ENCODE measurements at regions not wholly inside any gene's neighbourhood (a gene's known extent, or its start where the extent isn't known, plus 50 kb on each side); places are given as distances from the start of the nearest gene placed in this dataset.
"Not testable (repeated sequence)": the region's sequence is repeated elsewhere in the genome, so short reads cannot be mapped to it uniquely, and the experiment has no call there.

GRCh38 chr1:206366131-206366530 is 104.1 kb upstream of the IKBKE start:
- DNase-seq, result not testable (repeated sequence)

DNA sequence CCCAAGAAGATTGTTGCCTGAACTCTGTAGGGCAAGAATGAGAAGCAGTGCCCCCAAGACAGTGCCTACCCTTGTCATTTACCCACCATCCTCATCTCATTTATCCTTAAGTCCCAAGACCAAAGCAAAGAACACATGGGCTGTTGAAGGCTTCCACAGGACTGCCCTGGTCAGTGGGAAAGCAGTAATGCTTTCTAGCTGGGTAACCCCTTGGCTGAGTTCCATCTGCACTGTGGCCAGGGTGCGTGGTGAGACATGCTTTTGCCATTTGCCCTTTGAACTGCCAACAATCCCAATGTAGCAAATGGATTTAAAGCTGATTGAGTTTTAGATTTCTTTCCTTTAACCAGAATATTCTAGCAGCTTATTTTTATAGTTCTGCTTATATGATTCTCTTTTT is 103.5 kb upstream of the IKBKE start:
- not testable (repeated sequence) for DNase-seq

DNA sequence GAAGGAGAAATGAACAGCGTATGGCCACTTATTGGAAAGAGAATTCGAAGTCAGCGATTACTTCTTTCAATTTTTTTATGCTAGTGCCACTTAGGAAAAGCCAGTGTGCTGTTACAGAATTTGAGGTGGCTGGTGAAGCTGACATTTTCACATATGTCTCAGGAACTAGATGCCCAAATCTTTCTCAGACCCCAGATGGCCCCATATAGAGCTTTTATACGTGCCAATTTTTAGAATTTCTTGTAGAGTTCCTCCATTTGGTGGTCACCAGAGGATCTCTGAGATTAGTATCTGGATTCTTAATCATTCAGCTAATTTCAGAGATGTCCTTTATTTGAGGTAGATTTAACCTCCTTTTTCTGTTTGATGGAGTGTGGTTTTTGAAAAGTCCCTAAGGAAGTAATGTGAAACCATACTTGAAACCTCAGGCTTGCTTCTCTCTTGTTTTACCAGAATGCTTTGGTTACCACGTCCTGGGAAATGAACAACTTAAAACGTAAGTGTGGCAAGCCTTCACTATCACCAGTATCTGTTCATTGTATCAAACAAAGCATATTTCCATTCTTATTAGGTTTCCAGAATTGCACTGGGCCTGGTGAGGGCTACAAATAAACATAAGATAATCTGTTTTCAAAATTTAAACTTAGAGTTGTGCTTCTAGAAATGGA is 102.2 kb upstream of the IKBKE start:
- DNase-seq, result not testable (repeated sequence)

DNA sequence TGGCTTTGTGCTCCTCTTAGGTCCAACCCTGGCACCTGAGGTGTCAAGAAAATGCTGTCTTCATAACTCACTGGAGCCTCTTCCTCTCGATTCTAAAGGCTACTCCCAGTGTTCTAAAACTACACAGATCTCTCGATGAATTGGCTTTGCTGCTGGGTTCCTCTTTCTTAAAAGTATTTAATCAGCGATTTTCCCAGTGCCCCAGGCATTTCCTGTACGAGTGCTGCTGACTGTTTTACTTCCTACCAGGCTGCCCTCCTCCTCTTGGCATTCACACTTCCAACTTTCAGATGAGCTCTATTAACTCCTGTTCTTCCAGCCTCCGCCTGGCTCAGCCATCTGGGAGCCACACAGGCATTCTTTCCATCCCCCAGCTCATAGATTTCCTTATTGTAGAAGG is 95.6 kb upstream of the IKBKE start:
- not testable (repeated sequence) for DNase-seq

DNA sequence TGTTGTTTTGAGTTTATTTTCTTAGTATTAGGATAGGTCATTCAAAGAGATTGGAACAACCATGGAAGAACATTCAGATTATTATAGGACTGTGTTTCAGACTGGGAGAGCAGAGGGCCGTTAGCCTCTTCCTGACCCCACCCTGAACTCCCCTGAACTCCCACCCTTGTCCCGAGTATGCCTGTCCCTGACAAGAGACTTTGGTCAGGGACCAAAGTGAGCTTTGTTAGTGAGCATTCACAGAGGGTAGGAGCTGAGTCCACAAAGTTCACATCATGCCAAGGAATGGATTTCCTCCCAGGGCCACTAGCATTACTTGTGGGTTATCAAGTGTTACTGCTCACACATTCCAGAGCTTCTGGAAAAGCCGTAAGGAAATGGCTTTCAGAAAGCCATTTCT is 94.7 kb upstream of the IKBKE start:
- not testable (repeated sequence) for DNase-seq

DNA sequence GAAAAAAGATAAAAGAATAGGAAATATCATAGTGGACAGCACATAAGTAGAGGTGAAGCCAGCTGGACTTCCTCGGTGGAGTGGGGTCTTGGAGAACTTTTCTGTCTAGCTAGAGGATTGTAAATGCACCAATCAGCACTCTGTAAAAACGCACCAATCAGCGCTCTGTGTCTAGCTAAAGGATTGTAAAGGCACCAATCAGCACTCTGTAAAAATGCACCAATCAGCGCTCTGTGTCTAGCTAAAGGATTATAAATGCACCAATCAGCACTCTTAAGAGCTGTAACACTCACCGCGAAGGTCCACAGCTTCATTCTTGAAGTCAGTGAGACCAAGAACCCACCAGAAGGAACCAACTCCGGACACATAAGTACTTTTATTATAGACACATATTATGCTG is 91.8 kb upstream of the IKBKE start:
- DNase-seq, result not testable (repeated sequence)

DNA sequence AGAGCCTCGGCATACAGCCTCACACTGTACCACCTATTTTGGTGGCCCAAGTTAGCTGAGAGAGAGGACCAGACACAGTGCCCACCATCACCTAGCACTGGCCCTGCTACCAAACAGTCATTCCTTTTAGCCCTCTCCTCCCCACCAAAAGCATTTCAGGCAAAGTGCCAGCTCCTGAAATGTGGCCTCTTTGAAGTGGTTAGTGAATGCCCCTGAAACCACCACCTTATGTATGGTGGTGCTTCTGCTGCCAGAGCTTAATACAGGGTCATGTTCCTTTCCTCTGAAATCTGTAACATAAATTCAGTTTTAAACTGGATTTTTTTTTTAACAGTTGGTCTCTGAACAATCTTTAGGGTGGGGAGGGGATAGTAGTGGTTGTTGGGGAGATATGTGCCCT is 91.0 kb upstream of the IKBKE start:
- not testable (repeated sequence) for DNase-seq

DNA sequence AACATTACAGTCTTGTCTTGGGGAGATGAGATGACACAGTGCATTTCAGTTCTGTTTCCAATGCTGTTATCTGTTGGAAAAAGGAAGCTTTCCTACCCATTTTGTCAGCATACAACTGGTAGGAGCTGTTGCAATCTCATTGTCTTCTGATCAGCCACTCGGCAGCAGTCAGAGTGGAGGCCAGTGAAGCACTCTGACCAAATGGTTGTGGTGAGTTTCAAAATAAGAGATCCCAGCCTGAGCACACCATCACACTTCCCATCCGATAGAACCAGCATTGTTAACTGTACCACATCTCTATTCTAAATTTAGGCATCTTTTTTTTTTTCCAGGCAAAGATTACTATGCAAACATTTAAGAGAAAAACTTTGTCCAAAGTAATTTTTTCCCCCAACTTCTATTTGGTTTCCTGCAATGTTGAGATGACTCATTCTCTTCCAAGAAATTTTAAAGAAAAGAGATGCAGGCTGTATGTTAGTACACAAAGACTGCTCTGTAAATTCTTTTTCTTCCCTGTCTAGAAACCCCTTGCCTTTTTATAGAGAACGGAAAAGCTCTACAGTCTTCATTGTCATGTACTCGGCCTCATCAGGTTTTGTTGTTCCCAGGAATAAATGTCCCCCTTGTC is 90.0 kb upstream of the IKBKE start:
- DNase-seq, result not testable (repeated sequence)

DNA sequence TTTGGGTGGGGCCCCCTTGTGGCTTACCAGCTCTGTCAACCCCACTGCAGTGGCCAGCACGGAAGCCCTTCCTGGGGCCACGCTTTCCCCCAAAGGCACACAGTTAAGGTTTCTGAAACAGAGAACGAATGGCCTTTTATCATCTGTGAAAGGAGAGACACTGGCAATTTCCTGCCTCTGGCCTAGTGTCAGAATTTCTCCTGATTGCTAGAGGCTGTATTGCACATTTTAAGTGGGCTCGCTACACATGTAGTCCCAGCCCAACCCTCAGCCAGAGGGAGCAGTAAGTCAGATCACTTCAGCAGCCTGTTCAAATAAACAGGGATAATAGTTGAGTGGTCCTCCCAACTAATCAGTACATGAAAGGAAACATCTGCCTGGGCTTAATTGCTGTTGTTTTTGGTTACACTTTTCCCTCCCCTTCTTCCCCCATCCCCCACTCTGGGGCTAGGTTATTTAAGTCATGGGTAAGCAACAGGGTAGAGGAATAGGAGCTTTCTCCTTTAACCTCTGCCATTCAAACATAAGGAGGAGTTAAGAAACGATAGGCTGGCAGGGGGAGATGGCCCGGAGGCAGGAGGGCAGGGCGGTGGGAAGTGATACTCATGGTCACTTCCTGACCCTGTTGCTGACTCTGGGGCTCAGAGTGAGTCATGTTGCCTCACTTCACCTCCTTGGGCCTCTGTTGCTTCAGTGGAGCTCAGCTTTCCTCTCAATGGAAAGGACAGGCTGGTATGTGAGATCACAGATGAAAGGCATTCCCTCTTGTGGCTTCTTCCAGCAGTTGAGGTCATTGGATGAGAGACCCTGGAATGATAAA is 89.3 kb upstream of the IKBKE start:
- not testable (repeated sequence) for DNase-seq

DNA sequence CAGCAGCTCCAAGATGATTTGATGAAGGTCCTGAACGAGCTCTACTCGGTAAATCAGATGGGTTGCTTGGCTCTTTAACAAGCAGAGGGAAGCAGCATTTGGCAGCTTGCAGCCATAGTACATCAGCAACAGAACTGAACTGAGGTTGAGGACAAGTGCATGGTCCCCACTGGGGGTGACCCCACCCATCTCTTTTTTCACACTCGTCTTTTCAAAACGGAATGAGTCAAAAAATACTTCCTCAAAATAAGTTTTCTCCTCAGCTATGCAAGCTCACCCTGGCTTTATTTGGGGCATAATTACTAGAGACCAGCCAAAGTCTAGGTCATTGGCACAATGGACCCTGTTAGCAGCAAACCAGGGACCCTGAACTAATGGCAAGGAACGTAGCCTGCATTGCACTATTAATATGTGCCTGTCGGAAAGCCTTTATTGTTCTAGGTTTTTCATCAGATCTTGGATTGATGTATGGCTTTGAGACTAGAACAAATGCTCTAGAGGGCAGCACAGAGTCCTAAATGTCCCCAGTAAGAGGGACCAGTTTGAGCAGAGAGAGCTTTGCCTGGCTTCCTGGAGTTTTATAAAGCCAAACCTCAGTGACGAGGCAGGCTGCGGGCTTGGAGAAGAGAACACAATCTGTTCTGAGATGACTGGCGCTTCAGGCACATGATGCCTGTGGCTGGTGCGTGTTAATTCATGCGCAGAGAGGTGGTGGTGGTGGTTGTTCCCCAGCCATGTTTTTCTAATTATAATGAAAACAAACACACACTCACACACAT is 86.1 kb upstream of the IKBKE start:
- DNase-seq, result peak; percentile 17

GRCh38 chr1:206384891-206385290 is 85.4 kb upstream of the IKBKE start:
- DNase-seq, result not testable (repeated sequence)

- not testable (repeated sequence) for DNase-seq
Observed at GRCh38 chr1:206387631-206388030, 82.6 kb upstream of the IKBKE start.

DNA sequence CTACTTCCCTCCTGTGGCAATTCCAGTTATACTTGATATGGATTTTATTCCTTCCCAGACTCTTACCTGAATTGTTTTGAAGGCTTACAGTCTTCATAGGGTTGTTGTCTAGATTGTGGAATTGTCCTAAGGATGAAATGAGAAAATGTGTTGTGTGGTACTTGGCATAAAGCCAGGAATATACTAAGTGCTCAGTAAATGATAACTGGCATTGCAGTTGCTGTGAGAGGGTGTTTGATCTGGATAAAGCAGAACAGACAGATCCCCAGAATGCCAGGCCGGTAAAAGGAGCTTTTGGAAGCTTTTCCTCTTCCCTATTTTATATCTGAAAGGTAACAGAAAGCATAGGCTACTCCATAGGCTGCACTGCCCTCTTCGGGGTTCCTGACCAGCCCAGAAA is 78.4 kb upstream of the IKBKE start:
- DNase-seq, result not testable (repeated sequence)

DNA sequence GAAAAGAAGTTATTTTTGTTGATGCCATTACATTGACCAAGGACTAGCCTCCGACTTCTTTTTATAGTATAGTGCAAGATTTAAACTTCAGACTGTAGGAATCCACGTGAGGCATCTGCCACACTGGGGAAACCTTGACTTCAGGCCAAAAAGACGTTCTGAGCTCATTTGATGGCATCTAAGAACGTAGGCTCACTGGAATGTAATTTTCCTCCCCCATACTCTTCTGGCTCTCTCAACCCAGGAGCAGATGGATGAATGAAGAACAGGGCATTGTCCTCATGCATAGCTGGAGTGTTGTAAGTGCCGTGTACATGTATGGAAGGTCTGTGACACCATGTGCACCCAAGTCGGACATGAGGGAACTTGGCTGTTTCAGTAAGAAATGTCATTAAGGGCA is 72.8 kb upstream of the IKBKE start:
- not testable (repeated sequence) for DNase-seq

- not testable (repeated sequence) for DNase-seq
Observed at GRCh38 chr1:206398261-206398660, 72.0 kb upstream of the IKBKE start.

DNA sequence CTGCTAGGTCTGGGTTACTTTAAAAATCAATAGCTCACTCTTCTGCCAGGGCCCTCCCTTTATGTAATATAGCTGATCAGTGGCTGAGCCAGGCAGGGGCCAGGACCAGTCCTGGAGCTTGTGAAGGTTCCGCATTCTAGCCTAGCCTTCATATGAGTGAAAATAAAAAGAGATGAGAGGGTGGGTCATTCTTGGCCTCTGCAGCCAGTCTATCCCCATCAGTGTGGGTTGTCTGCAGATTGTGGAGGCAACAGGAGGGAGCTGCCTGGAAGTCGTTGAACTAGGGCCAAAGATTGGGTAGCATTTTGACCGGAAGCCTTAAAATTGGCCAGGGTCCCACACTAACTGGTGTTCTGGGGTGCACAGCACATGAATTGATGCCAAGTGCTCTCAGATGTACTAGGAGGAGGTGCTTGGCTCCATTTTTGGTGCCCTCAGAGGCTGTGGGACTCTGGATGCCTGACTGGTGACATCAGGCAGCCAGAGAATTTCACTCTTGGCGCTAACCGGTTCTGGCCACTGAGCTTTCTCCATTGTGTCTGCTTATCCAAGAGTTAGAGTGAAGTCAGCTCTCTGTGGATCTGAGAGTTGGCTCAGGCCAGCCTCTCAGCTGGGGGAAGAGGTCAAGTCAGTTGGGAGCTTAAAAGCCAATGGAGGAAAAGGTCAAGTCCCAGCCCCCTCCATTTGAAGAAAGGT is 66.5 kb upstream of the IKBKE start:
- not testable (repeated sequence) for DNase-seq

DNA sequence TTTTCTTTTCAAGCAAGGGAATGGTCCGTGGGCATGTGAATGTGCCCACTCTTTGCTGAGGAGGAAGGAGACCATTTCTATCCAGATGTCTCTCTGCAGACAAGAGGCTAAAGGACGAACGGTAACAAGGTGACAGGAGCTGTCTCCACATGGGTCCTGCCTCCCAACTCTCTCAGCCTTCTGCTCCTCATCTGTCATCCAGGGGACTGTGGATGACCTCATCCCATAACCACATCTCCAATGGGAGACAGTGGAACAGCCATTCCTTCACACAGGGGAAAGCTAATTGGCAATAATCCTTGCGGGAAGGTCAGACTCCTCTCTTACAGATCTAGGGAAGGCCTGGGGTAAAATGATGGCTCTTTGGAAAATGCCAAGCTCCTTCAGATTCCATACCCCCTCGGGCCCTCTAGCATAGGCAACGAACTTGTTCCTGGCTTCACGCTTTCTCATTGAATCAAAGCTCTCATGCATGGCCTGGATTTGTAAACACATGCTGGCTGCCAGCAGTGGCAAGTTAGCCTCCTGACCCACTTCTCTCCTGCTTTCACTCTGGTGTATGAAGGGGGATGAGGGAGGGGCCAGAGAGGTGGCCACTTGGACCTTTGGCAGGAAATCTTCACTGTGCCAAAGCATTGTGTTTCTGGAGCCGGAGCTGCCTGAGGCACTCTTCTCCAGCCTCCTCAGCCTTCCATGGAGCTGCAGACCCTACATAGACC is 65.8 kb upstream of the IKBKE start:
- not testable (repeated sequence) for DNase-seq

DNA sequence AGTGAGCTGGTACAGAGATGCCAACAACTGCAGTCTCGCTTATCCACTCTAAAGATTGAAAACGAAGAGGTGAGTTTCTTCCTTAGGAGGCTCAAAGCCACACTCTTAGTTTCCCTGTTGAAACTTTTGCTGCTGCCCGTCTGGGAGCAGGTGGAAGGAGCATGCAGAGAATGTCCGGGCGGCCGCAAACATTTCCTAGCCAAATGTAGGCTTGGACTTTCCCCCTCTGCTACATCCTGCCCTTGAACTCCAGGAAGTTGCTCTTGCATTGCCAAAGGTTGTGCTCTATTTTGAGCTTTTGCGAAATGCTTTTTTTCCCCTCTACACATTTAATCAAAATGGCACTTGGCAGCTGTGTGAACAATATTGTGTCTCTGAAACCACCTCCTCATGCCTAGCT is 65.0 kb upstream of the IKBKE start:
- DNase-seq, result not testable (repeated sequence)

- not testable (repeated sequence) for DNase-seq
Observed at GRCh38 chr1:206408371-206409288, 61.6 kb upstream of the IKBKE start.

DNA sequence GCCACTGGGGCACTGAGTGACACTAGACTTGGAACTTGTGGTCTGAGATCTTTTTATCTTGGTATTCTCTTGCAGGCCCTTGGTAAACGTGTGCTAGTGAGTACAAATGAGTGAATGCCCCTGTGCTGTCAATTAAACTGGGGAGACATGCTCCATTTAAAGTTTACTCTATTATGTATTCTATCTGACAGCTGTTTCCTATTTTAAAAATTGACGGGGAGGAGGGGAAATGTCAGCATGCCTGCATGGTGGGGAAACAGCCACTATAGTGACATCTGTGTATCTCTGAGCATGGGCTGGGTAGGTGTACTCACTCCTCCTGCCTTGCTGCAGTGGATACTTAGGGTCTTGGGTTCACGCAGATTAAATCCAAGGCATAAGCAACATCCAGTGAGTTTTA is 59.0 kb upstream of the IKBKE start:
- DNase-seq, result no peak

Measured in retina (tissue), 1 donor.